ENCODE measurements at regions not wholly inside any gene's neighbourhood (a gene's known extent, or its start where the extent isn't known, plus 50 kb on each side); places are given as distances from the start of the nearest gene placed in this dataset.

- H3K27me3 ChIP-seq (ENCODE audit: insufficient read depth, low read depth, severe bottlenecking) = no peaks in the 10 kb centered on the region
- no peak overlapping the region for H3K27ac ChIP-seq
- H3K36me3 ChIP-seq = no peaks in the 10 kb centered on the region
- H3K9me3 ChIP-seq (ENCODE audit: severe bottlenecking) = no peaks in the 10 kb centered on the region
- no peak for TF ChIP-seq CTCF (IDR thresholded peaks at IDR 0.05; ENCODE audit: low read depth, low read length)
- H3K4me3 ChIP-seq (ENCODE audit: low read depth, low read length) = no peak overlapping the region
- DNase-seq = no peak
Observed at GRCh38 chr3:127368186-127369032, 80.6 kb upstream of the PRR20G start.

- TF ChIP-seq CTCF (IDR thresholded peaks at IDR 0.05; ENCODE audit: low read depth, low read length) = no peak
Observed at GRCh38 chr3:127367593-127367992, 79.7 kb upstream of the PRR20G start.

GRCh38 chr3:127366383-127366782 lies 78.5 kb upstream of the PRR20G start:
- DNase-seq = no peak
- no peak overlapping the region for H3K4me3 ChIP-seq (ENCODE audit: low read depth, low read length)
- no peaks in the 10 kb centered on the region for H3K9me3 ChIP-seq (ENCODE audit: severe bottlenecking)
- peak; percentile 45 for TF ChIP-seq CTCF (IDR thresholded peaks at IDR 0.05; ENCODE audit: low read depth, low read length)
- no peaks in the 10 kb centered on the region for H3K27me3 ChIP-seq (ENCODE audit: insufficient read depth, low read depth, severe bottlenecking)
- H3K27ac ChIP-seq = no peak overlapping the region
- H3K36me3 ChIP-seq = no peaks in the 10 kb centered on the region

More at GRCh38 chr3:127367593-127367992, 79.7 kb upstream of the PRR20G start:
- Histone ChIP-seq H3K27me3 (ENCODE audit: insufficient read depth, low read depth, severe bottlenecking) (no peaks in the 10 kb centered on the region), H3K4me3 (ENCODE audit: low read depth, low read length) (no peak overlapping the region), H3K9me3 (ENCODE audit: severe bottlenecking) (no peaks in the 10 kb centered on the region), H3K27ac (no peak overlapping the region), H3K36me3 (no peaks in the 10 kb centered on the region)
- no peak for DNase-seq

- Histone ChIP-seq H3K9me3 (ENCODE audit: severe bottlenecking) (no peaks in the 10 kb centered on the region), H3K4me3 (ENCODE audit: low read depth, low read length) (no peak overlapping the region), H3K27me3 (ENCODE audit: insufficient read depth, low read depth, severe bottlenecking) (no peaks in the 10 kb centered on the region), H3K36me3 (no peaks in the 10 kb centered on the region), H3K27ac (no peak overlapping the region)
- TF ChIP-seq CTCF (IDR thresholded peaks at IDR 0.05; ENCODE audit: low read depth, low read length) = no peak
- DNase-seq = no peak
Observed at GRCh38 chr3:127365163-127365798, 77.4 kb upstream of the PRR20G start.

GRCh38 chr3:127363891-127364290 lies 76.0 kb upstream of the PRR20G start:
- no peak for DNase-seq
- Histone ChIP-seq H3K9me3 (ENCODE audit: severe bottlenecking) (no peaks in the 10 kb centered on the region), H3K27ac (no peak overlapping the region), H3K27me3 (ENCODE audit: insufficient read depth, low read depth, severe bottlenecking) (no peaks in the 10 kb centered on the region), H3K36me3 (no peaks in the 10 kb centered on the region), H3K4me3 (ENCODE audit: low read depth, low read length) (no peak overlapping the region)
- no peak for TF ChIP-seq CTCF (IDR thresholded peaks at IDR 0.05; ENCODE audit: low read depth, low read length)
